GM19240 (cell line): ENCODE measurements at regions not wholly inside any gene's neighbourhood (a gene's known extent, or its start where the extent isn't known, plus 50 kb on each side); places are given as distances from the start of the nearest gene placed in this dataset.

Experiments
- DNase-seq: peaks from one replicate; pipeline ENCODE4 v3.0.0; 2011; ENCODE audit warnings: low spot score; ENCODE audit not compliant: insufficient read length

DNA sequence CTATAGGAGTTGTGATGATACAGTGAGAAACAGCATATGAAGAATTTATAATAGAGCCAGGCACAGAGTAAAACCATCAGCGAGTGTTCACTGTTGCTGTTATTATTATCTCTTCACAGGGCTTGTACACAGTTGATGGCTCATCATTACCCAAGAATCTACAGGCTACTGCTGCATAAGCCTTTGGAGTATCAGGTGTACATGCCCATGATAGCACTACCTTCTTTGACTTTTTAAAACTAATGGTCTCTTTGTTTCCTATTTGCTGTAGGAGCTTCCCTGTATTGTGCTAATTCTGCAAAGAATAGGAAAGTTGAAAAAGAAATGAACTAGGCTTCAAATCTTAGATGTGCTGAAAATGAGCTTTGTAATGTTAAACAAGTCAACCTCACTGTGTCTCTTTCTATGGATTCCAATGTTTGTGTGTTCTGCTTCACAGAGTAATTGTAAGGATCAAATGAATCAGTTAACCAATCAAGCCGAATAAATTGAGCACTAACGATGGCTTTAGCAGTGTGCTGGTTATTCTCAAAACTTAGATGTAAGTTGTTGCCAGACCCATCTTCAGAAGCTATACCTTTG lies 138.8 kb downstream of the TUSC7 start:
- no peak for DNase-seq

DNA sequence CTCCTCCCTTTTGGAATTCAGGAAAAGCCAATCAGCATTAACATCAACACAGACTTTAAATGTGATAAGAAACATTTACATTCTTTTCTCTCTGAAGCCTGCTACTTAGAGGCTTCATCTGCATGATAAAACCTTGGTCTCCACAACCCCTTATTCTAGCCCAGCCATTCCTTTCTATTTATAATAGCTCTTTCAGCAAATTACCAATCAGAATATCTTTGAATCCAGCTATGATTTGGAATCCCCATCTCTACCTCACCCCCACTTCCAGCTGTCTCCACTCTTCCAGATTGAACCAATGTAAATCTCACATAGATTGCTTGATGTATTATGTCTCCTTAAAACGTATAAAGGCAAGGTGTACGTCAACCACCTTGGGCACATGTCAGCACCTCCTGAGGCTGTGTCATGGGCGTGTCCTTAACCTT lies 139.7 kb downstream of the TUSC7 start:
- DNase-seq, result no peak

DNA sequence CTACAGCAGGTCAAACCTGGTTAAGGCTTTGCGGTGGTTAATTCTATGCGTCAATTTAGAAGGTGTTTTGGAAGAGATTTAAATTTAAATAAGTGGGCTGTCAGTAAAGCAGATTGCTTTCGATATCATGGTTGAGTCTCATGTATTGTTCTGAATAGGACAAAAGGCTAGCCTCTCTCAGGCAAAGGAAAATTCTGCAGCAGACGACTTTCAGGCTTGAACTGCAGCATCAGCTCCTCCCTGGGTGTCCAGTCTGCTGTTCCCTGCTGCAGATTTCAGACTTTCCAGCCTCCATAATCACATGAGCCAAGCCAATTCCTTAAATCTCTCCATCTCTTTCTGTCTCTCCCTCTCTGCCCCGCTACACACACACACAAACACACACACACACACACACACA lies 143.2 kb downstream of the TUSC7 start:
- no peak for DNase-seq

DNA sequence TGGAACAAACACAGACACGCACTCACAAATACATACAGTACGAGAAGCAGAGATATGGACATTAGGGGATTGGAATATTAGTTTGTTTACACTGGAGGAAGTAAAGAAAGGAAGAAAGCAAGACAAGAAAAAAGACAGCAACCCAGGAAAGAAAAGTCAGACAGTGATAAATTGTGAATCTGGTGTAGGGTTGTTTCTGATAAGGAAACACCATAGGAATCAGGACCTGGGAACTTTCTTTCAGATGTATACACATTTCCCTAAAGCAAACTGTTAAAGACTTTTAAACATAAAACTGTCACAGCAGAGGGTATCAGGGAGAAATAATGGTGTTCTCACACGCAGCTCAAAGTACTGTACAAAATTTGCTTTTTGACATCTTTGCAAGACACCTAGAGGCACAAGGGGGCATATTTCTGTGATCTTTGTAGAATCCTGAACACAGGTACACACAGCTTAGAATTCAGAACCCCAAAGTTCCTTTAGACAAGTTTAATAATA lies 153.7 kb downstream of the TUSC7 start:
- DNase-seq, result no peak

DNA sequence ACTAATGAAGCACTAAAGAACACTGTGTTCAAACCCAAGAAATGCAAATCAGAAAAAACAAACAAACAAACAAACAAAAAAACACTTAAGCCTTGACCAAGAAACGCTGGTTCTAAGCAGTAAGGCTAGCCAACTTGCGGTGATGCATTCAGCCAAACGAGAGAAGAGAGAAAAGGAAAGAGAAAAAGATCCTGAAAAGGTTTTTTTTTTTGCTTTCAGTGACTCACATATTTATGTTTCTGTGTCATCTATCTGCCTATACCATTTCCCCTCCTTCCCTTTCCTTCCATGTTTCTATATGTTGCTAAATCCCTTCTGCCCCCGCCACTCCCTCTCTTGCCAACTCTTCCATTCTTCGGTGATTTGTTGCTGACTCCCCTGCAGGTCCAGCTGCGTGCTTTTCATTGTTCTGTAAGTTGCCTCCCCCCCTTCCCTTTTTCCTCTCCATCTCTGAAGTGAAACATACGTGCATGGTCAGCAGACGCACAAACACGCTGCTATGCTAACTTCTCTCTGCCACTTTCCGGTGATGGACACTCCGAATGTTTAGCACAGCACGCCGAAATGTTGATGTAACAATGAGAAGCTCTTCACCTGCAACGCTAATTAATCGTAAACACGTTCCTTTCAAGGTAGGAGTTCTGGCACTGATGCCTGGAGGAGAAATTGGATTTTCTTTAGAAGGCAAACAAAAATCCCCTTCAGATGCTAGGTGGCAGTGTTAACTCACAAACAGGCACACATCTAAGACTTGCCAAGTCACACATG lies 154.4 kb downstream of the TUSC7 start:
- DNase-seq, result no peak

DNA sequence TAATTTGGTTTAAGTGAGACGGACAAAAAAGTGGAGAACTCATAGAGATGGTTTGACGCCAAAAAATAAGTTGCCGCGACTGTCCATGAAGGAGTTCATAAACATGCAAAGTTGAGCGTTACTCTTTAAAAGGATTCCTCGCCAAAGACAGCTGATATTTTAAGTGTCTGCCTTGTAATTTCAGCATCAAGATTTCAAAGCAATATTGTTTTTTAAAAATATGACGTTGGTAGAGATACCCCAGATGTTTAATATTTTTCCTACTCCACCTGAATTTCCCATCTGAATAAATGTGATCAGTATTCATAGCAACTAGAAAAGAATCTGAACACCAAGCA lies 155.0 kb downstream of the TUSC7 start:
- no peak for DNase-seq

DNA sequence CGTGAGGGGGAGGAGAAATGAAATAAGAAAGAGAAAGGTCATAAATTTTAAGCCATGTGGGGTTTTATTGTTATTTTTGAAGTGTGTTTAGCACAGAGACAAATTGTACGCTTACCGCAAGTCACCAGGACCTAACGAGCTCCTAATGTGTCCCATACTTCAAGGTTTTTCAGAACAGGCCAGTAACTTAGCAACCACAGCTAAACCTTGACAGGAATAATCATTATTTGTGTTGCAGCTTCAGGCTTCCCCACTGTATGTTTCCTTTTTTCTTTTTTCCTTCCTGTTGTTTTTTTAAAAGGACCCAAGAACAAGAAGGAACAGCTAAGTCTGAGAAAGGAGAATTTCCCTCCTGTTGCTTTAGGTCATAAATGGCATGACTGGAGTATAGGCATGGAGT lies 160.8 kb downstream of the TUSC7 start:
- DNase-seq, result no peak

DNA sequence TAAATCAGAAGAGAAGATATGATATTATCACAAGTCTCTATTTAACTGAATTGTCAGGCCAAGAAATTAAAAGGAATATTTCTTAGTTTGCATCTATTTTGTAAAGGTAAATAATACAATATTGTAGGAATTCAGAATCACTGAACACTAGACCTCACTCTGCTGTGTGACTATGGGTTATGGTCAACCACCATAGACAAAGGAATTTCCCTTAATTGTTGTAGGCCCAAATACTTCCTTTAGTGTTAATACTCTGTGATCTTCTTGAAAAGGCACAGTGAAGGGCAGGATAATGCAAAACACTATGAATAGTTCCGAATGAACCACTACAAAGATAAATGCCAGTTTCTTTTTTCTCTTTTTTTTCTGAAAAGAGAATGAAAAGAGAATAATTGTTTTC lies 162.3 kb downstream of the TUSC7 start:
- DNase-seq, result no peak

DNA sequence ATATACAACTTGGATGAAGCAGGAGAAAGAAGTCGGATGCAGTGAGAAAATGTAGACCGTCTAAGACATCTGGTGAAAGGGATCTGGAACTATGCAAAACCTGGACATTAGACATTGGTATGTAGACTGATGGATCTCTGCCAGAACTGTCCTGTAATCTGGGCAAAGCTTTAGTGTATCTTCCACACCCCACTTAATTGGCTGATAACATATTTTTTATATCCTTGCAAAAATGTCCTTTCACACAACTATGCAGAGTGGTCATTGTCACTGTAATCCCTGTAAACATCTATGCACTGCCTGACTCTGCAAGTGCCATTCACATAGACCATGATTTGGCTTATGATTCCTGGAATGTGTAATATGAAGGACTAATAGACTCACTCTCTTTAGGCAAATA lies 163.1 kb downstream of the TUSC7 start:
- DNase-seq, result no peak

DNA sequence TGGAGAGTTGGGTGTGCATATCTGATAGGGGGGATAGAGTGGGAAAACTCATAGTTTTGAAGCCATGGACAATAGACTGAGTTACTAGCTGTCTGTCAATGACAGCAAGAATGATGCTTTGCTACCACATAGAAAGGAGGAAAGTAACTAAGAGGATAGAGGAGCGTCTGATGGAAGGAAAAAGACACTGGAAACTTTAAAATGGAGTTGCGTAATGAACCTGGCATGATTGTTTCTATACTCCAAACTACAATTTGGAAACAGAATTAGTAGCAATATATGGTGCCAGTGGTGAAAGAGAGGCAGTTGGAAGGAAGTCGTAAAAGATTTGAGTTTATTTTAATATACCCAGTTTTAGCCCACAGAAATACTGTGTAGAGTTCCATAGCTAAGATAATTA lies 163.6 kb downstream of the TUSC7 start:
- no peak for DNase-seq

DNA sequence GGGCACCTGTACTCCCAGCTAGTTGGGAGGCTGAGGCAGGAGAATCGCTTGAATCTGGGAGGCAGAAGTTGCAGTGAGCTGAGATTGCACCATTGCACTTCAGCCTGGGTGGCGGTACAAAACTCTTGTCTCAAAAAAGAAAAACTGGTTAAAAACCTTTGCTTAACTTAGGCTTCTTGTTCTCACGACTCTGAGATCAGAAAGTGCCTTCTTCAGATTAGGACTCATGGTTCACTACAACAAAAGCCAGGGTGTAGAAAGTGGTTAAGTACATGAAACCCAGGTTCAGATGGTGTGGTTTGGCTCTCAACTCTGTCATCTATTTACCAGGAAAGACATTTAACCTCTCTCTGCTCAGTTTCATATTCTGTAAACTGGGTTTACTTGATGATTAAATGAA lies 168.4 kb downstream of the TUSC7 start:
- no peak for DNase-seq

DNA sequence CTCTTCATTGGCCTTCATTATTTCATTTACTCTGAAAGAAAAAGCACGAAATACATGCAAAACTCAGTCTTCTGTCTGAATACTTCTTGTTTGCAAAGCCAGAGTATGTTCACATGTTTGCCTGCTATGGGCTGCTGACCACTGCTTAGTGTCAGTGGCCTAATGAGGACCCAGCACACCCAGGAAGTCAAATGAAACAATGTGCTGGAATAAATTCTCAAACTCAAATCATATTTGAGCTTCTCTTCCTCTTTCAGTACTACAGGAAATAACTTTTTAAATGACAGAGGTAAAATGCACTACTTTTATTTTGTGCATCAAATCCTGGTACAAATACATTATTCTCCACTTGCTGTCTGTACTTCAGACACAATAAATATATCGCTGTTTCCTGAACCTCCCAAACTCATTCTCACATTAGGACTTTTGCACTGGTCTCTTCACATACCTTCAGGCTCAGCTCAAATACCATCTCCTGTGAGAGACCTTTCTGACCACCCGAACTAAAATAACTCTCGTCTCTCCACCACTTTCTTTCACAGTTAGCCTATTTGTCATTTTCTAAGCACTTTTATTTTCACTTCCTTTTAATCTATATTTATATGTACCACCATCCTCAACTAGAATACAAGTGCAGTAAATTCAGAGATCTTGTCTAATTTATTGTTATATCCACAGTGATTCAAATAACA lies 176.8 kb downstream of the TUSC7 start:
- DNase-seq, result no peak

DNA sequence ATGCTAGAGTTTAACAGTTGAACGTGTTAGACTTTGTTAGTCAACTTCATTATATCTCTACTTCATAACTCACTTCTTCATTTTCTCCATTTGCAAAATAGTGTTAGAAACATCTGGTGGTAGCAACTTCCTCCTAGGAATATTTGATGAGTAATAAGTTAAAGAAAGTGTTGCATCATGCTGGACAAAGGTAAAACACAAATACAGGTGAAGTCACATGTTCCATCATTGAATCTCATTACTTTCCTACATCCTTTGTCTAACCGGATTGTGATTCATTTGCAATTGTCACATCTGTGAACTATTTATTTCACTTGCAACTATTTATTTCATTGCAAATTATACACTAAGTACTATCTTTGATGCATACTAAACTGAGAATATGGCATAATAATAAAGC lies 186.5 kb downstream of the TUSC7 start:
- DNase-seq, result no peak

DNA sequence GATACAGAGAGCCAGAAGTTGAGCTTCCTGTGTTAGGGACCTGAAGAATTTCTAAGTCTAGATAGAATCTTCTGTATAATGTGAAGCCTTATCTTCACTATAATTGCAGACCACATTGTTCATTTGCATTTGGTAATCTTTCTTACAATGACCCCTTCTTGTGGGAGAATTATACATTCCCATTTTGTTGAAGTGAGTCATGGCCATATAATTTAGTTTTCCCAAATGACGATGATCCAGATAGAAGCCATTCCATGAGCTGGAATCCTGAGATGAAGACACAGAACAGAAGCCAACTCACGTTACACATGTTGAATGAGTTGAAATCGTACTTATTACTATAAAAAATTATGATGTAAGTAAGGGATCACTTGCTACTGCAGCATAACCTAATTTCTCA lies 187.8 kb downstream of the TUSC7 start:
- no peak for DNase-seq

DNA sequence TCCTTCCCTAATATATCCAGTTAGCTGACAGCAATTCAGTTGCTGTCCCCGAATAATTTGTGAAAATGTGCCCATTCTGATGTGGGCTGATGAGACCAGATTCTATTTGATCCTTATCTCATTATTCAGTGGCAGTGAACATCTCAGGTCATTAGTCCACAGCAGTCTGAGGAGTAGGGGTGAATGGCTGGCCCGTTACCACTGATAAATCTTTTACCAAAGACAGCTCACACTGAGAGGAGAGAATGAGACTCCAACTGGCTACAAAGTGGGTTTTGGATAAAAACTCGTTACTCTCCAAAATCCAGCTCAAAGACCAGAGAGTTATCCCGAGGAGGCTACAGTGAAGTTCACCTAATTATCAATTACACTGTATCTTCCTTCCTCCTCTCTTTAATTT lies 189.7 kb downstream of the TUSC7 start:
- DNase-seq, result no peak

DNA sequence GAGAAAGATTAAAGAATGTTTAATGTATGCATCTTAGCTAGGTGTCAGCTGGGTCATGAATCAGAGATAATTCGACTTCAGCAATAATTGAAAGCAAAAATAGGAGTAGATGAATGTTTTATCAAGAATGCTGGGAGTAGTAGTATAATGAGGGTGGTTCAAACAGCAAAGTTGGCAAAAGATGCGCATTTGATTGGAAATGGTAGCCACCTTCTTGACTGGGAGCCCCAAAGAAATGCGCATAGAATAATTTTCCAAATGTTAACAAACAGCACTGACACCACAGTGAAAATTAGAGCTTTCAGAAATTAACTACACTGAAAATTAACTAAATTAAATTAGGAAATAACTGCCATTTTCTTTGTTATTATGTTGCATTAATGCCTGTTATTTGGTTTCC lies 195.8 kb downstream of the TUSC7 start:
- DNase-seq, result no peak

DNA sequence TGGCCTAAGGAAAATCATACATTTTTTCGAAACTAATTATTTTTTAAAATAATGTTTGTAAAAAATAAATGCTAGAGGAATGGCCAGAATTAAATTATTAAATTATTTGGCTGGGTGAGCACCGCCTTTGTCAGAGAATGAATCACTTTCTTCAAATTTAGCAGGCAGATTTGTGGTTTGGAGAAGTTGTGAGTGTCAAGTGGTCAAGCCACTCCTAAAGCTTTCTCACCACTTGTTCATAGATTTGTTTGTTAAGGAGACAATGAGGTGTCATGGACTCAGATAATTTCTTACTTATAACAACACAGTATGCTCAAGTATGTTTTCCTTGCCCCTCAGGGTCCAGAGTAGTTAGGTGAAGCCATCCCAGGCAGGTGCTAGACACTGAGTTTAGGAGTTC lies 196.2 kb downstream of the TUSC7 start:
- DNase-seq, result no peak

DNA sequence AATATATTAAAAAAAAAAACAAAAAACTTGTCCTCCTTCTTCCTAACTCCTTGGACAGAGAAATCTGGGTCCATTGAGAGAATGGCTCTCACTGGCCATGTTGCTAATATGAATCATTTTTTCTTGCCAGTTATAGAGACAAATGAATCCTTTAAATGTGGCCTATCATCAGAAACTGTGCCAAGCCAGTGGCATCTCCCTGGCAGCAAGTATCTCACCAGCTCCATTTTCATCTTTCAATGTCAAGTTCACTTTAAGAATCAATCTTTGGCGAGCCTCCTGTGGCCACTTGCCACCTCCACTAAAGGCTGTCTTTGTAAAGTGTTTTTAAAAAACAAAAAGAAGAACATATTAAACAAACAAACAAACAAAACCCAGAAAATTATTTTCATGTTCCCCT lies 202.5 kb downstream of the TUSC7 start:
- DNase-seq, result no peak

DNA sequence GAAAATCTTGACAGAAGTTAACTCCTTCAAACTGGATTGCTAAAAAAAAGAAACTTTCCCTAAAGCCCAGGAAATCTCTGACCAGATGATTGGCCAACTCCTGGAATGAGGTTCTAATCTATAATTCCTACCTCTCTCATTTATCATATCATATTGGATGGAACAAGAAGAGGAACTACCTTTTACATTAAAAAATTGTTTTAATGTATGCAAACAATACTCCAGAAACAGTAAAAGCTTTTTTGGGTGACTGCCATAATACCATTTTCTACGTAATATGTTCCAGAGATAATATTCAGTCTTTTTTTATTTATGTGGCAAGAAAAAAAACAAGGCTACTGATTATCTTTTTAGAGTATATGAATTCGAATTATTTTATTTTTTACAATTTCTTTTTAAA lies 204.4 kb downstream of the TUSC7 start:
- no peak for DNase-seq

DNA sequence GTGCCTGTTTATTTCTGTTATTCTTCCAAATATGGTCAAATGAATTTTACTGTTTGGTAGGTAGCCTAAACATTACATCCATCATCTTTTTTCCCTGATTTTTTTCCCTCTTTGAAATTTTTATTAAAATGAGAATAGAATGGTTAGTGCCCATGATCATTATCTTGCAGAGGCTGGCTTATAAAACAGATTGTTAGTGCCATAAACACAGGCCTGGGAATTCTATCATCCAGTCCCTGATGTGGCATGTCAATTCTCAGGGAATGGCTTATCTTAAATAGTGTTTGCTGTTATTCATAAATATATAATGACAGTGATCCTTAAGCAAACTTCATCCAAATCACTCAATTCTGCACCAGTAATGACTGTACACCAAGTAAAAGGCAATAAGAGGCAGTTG lies 207.3 kb downstream of the TUSC7 start:
- no peak for DNase-seq

DNA sequence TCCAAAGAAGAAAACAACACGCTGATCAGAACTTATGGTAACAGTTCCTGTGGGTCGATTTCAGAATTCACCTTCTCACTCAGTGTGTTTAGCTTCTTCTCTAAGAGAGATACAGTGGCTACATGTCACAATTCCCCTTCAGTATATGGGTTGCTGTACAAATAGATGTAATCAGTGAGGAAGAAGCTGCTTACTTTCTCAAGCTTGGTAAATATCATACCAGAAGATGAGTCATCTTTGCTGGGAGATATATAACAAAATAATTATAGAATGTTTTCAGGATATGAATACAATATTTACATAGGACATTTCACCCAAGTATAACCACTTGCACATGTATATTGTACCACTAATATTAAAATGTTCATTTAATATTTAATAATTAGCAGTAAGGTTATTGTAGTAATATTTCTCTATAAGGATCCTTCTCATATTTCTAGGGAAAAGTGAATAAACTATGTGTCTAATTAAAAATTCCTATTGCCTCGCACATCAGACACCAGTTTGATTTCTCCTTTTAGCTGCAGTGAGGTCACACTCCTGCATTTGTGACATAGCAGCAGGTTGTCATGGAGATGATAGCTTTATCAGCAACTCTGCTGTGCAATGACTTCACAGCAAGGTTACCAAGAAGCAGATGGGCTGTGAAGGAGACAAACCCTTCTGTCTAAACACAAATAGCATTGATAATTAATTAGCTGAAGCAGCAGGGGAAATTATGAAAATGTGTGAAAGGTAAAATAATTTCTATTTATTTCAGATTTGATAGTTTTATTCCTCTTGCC lies 211.4 kb downstream of the TUSC7 start:
- DNase-seq, result no peak

DNA sequence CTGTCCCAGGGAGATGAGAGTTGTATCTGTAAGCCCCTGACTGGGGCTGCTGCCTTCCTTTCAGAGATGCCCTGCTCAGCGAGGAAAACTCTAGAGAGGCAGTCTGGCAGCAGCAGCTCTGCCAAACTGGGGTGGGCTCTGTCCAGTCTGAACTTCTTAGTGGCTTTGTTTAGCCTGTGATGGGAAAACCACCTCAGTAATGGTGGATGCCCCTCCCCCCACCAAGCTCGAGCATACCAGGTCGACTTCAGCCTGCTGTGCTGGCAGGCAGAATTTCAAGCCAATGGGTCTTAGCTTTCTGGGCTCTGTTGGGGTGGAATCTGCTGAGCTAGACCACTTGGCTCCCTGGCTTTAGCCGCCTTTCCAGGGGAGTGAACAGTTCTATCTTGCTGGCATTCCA lies 218.3 kb downstream of the TUSC7 start:
- DNase-seq, result no peak
